ENCODE measurements at regions not wholly inside any gene's neighbourhood (a gene's known extent, or its start where the extent isn't known, plus 50 kb on each side); places are given as distances from the start of the nearest gene placed in this dataset.
"Not testable (repeated sequence)": the region's sequence is repeated elsewhere in the genome, so short reads cannot be mapped to it uniquely, and the experiment has no call there.

DNA sequence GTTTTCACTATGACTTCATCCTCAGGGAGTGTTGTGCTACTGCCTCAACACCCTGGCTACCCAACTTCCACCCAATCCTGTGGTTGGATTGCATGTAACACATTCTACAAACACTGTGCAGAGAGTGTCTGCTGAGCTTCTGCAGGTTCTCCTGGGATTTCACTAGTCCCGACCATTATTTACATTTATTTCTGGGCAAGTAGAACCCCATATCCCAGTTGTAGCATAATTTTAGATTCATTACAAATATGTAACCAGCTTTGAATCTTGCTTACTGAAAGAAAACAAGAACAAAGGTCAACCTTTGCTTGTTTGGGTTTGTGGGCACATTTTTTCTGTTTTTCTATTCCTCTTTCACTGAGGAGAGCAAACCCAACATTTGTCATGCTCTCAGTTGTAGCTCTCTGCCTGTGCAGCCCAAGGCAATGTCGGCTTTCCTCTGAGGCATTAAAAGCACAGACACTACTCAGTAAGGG lies 2036.1 kb upstream of the LRRTM1 start:
- H3K4me1 ChIP-seq (ENCODE audit: low read depth): no peaks in the 10 kb centered on the region
- no peak overlapping the region for H3K27ac ChIP-seq
- H3K9me3 ChIP-seq (ENCODE audit: low read depth): no peaks in the 10 kb centered on the region
- H3K36me3 ChIP-seq: no peaks in the 10 kb centered on the region
- no peaks in the 10 kb centered on the region for H3K27me3 ChIP-seq
- TF ChIP-seq CTCF (IDR thresholded peaks at IDR 0.05; ENCODE audit: low read depth, low read length): no peak
- no peak overlapping the region for H3K4me3 ChIP-seq
- DNase-seq (ENCODE audit: low read depth in 1 of 2, low spot score in 1 of 2): peak in 1 of 2 donors; percentile 7

- Histone ChIP-seq H3K36me3 (no peaks in the 10 kb centered on the region), H3K27ac (no peak overlapping the region), H3K9me3 (ENCODE audit: low read depth) (no peaks in the 10 kb centered on the region), H3K4me3 (no peak overlapping the region), H3K27me3 (no peaks in the 10 kb centered on the region), H3K4me1 (ENCODE audit: low read depth) (no peaks in the 10 kb centered on the region)
- TF ChIP-seq CTCF (IDR thresholded peaks at IDR 0.05; ENCODE audit: low read depth, low read length): no peak
- no peak for DNase-seq (ENCODE audit: low read depth in 1 of 2, low spot score in 1 of 2)
Observed at GRCh38 chr2:82339805-82340204, 2035.3 kb upstream of the LRRTM1 start.

DNA sequence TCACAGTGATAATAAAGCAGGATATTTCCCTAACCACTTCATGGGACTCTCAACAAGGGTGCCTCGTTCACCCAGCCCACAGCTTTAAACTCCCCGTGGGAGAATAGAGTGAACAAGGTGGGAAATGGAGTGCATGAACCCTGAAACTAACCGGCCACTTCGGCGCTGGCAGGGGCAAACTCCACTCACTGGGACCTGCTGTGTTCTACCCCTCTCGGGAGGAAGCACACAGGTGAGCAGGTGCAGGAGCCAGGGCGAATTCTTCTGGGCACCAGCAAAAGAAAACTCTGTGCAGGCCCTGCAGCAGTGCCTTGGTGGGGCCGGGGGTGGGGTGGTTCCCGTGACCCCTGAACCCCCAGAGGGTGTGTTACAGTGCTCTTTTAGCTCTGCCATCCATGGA lies 2029.1 kb upstream of the LRRTM1 start:
- H3K27me3 ChIP-seq: no peaks in the 10 kb centered on the region
- no peaks in the 10 kb centered on the region for H3K4me1 ChIP-seq (ENCODE audit: low read depth)
- no peaks in the 10 kb centered on the region for H3K36me3 ChIP-seq
- no peak overlapping the region for H3K4me3 ChIP-seq
- TF ChIP-seq CTCF (IDR thresholded peaks at IDR 0.05; ENCODE audit: low read depth, low read length): no peak
- H3K9me3 ChIP-seq (ENCODE audit: low read depth): no peaks in the 10 kb centered on the region
- no peak overlapping the region for H3K27ac ChIP-seq
- DNase-seq (ENCODE audit: low read depth in 1 of 2, low spot score in 1 of 2): no peak

DNA sequence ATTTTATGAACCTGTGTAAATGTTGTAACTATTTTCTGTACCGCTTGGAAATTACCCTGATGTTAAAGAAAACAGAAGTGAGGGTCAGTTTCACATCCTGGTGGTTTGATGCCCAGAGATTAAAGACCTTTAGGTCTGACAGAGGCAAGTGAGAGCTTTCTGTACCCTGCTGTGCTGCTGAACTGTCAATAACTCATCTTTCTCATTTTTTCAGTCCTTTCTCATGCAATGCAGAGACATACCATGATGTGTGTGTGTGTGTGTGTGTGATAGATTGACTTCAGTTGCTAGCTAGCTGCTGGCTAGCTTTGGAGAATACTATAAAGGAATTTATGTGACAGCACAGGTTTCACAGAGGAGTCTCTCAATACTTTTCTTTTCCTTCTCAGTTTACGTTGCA lies 2025.6 kb upstream of the LRRTM1 start:
- no peaks in the 10 kb centered on the region for H3K36me3 ChIP-seq
- H3K4me3 ChIP-seq: no peak overlapping the region
- H3K9me3 ChIP-seq (ENCODE audit: low read depth): no peaks in the 10 kb centered on the region
- TF ChIP-seq CTCF (IDR thresholded peaks at IDR 0.05; ENCODE audit: low read depth, low read length): no peak
- DNase-seq (ENCODE audit: low read depth in 1 of 2, low spot score in 1 of 2): no peak
- no peaks in the 10 kb centered on the region for H3K4me1 ChIP-seq (ENCODE audit: low read depth)
- H3K27ac ChIP-seq: no peak overlapping the region
- H3K27me3 ChIP-seq: no peaks in the 10 kb centered on the region

DNA sequence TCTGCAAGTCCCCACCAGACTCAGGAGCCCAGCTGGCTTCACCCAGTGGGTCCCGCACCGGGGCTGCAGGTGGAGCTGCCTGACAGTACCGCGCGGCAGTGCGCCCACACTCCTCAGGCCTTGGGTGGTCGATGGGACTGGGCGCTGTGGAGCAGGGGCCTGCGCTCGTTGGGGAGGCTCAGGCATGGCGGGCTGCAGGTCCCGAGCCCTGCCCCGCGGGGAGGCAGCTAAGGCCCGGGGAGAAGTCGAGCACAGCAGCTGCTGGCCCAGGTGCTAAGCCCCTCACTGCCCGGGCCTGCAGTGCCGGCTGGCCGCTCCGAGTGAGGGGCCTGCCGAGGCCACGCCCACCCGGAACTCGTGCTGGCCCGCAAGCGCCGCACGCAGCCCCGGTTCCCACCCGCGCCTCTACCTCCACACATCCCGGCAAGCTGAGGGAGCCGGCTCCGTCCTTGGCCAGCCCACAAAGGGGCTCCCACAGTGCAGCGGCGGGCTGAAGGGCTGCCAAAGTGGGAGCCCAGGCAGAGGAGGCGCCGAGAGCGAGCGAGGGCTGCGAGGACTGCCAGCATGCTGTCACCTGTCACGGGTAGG lies 2021.7 kb upstream of the LRRTM1 start:
- H3K27ac ChIP-seq; H3K4me1 ChIP-seq (ENCODE audit: low read depth); H3K9me3 ChIP-seq (ENCODE audit: low read depth); H3K36me3 ChIP-seq; DNase-seq (ENCODE audit: low read depth in 1 of 2, low spot score in 1 of 2); H3K4me3 ChIP-seq; H3K27me3 ChIP-seq: not testable (repeated sequence)

- H3K36me3 ChIP-seq: no peaks in the 10 kb centered on the region
- no peak for TF ChIP-seq CTCF (IDR thresholded peaks at IDR 0.05; ENCODE audit: low read depth, low read length)
- no peak overlapping the region for H3K4me3 ChIP-seq
Observed at GRCh38 chr2:82320296-82320695, 2015.7 kb upstream of the LRRTM1 start.

More at GRCh38 chr2:82320296-82320695, 2015.7 kb upstream of the LRRTM1 start:
- Histone ChIP-seq H3K4me1 (ENCODE audit: low read depth) (no peaks in the 10 kb centered on the region), H3K27ac (no peak overlapping the region), H3K27me3 (no peaks in the 10 kb centered on the region), H3K9me3 (ENCODE audit: low read depth) (no peaks in the 10 kb centered on the region)
- DNase-seq (ENCODE audit: low read depth in 1 of 2, low spot score in 1 of 2): no peak

Measured in cardiac muscle cell (in vitro differentiated cells and primary cell).